ENCODE measurements at regions not wholly inside any gene's neighbourhood (a gene's known extent, or its start where the extent isn't known, plus 50 kb on each side); places are given as distances from the start of the nearest gene placed in this dataset.

DNA sequence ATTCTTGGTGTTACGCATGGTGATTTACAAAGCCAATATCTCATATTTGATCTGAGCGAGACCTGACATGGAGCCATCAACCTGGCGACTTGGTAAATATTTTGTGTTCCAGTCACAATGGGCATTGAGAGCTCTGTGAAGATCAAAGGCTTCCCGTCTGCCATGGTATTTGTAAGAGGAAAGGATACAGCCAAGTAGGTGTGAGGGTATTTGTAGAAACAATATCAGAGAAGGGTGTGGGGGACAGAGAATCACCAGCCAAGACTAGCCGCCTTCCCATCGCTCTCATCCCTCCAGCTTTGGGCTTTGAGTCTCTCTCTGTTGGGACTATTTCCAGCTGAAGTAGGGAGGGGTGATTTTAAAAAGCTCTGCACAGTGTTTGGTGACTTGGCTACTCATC, 173.4 kb upstream of the BDNF start (continued):
- TF ChIP-seq, protein P1, sequence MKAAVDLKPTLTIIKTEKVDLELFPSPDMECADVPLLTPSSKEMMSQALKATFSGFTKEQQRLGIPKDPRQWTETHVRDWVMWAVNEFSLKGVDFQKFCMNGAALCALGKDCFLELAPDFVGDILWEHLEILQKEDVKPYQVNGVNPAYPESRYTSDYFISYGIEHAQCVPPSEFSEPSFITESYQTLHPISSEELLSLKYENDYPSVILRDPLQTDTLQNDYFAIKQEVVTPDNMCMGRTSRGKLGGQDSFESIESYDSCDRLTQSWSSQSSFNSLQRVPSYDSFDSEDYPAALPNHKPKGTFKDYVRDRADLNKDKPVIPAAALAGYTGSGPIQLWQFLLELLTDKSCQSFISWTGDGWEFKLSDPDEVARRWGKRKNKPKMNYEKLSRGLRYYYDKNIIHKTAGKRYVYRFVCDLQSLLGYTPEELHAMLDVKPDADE (IDR thresholded peaks at IDR 0.05) = no peak
- TF ChIP-seq CREB1 (CRISPR knock-in tag; IDR thresholded peaks at IDR 0.05; ENCODE audit: low read depth) (no peak), EZH2phosphoT487 (IDR thresholded peaks at IDR 0.05; ENCODE audit: unreplicated experiment) (no peak), STAT1 (IDR thresholded peaks at IDR 0.05; ENCODE audit: unreplicated experiment) (no peak)

DNA sequence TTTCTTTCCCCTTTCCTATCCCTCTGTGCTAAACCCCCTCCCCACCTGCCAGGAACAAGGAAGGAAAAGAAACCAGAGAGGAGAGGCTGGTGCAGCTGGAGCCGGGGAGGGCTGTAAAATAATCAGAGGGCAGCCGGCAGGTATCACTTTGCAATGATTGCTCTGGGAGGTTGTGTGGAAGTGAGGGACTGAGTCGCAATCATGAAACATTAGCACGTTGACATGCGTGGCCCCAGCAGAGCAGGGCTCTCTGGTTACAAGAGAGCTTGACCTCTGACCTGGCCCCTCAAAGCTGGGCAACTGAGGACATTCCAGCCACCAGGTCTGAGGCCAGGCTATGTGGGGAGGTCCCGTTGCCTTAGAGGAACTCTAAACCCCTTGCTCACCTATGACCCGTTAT, 170.8 kb upstream of the BDNF start:
- Mint-ChIP-seq H3K4me3 (no peak overlapping the region), H3K27me3 (ENCODE audit: insufficient read depth, low read depth, poor library complexity) (peaks cover 5% of the 10 kb centered on the region), H3K27ac (no peak overlapping the region; the same call in 1 of the 2 replicates), H3K9me3 (no peaks in the 10 kb centered on the region), H3K4me1 (no peaks in the 10 kb centered on the region), H3K36me3 (ENCODE audit: low read depth) (no peaks in the 10 kb centered on the region)
- no peak for DNase-seq (ENCODE audit: low spot score)
- TF ChIP-seq JUNB (IDR thresholded peaks at IDR 0.05; ENCODE audit: unreplicated experiment) (no peak), CREB1 (CRISPR knock-in tag; IDR thresholded peaks at IDR 0.05; ENCODE audit: low read depth) (no peak), EZH2 (IDR thresholded peaks at IDR 0.05; ENCODE audit: low read depth, unreplicated experiment) (no peak), EZH2phosphoT487 (IDR thresholded peaks at IDR 0.05; ENCODE audit: unreplicated experiment) (no peak), STAT1 (IDR thresholded peaks at IDR 0.05; ENCODE audit: unreplicated experiment) (no peak), ZNF114 (CRISPR knock-in tag; IDR thresholded peaks at IDR 0.05) (no peak), POLR2AphosphoS5 (IDR thresholded peaks at IDR 0.05; ENCODE audit: low read depth) (no peak), NANOG (IDR thresholded peaks at IDR 0.05; ENCODE audit: borderline replicate concordance) (no peak)
- TF ChIP-seq, protein P1 (IDR thresholded peaks at IDR 0.05) = no peak
- TF ChIP-seq, protein P2, sequence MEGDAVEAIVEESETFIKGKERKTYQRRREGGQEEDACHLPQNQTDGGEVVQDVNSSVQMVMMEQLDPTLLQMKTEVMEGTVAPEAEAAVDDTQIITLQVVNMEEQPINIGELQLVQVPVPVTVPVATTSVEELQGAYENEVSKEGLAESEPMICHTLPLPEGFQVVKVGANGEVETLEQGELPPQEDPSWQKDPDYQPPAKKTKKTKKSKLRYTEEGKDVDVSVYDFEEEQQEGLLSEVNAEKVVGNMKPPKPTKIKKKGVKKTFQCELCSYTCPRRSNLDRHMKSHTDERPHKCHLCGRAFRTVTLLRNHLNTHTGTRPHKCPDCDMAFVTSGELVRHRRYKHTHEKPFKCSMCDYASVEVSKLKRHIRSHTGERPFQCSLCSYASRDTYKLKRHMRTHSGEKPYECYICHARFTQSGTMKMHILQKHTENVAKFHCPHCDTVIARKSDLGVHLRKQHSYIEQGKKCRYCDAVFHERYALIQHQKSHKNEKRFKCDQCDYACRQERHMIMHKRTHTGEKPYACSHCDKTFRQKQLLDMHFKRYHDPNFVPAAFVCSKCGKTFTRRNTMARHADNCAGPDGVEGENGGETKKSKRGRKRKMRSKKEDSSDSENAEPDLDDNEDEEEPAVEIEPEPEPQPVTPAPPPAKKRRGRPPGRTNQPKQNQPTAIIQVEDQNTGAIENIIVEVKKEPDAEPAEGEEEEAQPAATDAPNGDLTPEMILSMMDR (conservative IDR thresholded peaks at IDR 0.05; ENCODE audit: low read depth in 2 of 2) = no peak
- TF ChIP-seq, protein P3, sequence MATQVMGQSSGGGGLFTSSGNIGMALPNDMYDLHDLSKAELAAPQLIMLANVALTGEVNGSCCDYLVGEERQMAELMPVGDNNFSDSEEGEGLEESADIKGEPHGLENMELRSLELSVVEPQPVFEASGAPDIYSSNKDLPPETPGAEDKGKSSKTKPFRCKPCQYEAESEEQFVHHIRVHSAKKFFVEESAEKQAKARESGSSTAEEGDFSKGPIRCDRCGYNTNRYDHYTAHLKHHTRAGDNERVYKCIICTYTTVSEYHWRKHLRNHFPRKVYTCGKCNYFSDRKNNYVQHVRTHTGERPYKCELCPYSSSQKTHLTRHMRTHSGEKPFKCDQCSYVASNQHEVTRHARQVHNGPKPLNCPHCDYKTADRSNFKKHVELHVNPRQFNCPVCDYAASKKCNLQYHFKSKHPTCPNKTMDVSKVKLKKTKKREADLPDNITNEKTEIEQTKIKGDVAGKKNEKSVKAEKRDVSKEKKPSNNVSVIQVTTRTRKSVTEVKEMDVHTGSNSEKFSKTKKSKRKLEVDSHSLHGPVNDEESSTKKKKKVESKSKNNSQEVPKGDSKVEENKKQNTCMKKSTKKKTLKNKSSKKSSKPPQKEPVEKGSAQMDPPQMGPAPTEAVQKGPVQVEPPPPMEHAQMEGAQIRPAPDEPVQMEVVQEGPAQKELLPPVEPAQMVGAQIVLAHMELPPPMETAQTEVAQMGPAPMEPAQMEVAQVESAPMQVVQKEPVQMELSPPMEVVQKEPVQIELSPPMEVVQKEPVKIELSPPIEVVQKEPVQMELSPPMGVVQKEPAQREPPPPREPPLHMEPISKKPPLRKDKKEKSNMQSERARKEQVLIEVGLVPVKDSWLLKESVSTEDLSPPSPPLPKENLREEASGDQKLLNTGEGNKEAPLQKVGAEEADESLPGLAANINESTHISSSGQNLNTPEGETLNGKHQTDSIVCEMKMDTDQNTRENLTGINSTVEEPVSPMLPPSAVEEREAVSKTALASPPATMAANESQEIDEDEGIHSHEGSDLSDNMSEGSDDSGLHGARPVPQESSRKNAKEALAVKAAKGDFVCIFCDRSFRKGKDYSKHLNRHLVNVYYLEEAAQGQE (IDR thresholded peaks at IDR 0.05; ENCODE audit: unreplicated experiment) = no peak
- H3K27ac ChIP-seq (ENCODE audit: low read depth) = no peak overlapping the region
- H3K79me2 ChIP-seq (replicated peaks; ENCODE audit: insufficient read depth) = no peaks in the 10 kb centered on the region
- ATAC-seq = no peak
- H3K36me3 ChIP-seq (ENCODE audit: insufficient read depth) = no peaks in the 10 kb centered on the region
- no peaks in the 10 kb centered on the region for H3K4me1 ChIP-seq (ENCODE audit: insufficient read depth)
- no peak overlapping the region for H3K4me3 ChIP-seq
- H2AFZ ChIP-seq = no peak overlapping the region
- no peaks in the 10 kb centered on the region for H3F3A ChIP-seq (replicated peaks; ENCODE audit: low read depth)
- H3K27me3 ChIP-seq (ENCODE audit: insufficient read depth) = no peaks in the 10 kb centered on the region
- H3K4me2 ChIP-seq = no peak overlapping the region
- no peaks in the 10 kb centered on the region for H4K20me1 ChIP-seq (replicated peaks; ENCODE audit: insufficient read depth)
- H3K9me2 ChIP-seq (ENCODE audit: insufficient read depth) = no peaks in the 10 kb centered on the region; the same call in 1 of the 2 replicates
